Retinal pigment epithelial cell (primary cell): ENCODE measurements at regions not wholly inside any gene's neighbourhood (a gene's known extent, or its start where the extent isn't known, plus 50 kb on each side); places are given as distances from the start of the nearest gene placed in this dataset.

Experiments used
- DNase-seq: peaks from one replicate; pipeline ENCODE4 v3.0.0-alpha.2; 2010; ENCODE audit warnings: low read depth
- H3K4me3 ChIP-seq: 2 replicates; pipeline ENCODE4 v1.5.1; 2011; ENCODE audit warnings: mild to moderate bottlenecking, low read length, control low read depth, moderate library complexity
- CTCF ChIP-seq: conservative IDR thresholded peaks from 2 replicates; pipeline ENCODE4 v1.5.1; 2011; ENCODE audit warnings: low read depth, low read length, control low read depth, inconsistent platforms

DNA sequence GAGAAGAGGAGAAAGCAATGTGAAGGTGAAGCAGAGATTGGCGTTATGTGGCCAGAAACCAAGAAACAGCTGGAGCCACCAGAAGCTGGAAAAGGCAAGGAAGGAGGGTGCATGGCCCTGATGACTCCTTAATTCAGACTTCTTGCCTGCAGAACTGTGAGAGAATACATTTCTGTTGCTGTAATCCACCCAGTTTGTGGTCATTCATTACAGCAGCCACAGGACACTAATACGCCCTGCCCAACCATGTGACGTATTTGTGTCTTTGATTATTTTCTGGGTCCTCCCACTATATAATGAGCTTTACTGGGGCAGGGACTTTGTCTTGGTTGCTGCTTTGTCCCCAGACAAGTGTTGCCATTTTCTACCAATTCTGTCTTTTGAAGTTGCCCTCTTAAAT, 64.5 kb upstream of the MITF start:
- no peak overlapping the region for H3K4me3 ChIP-seq
- DNase-seq: no peak
- no peak for TF ChIP-seq CTCF

DNA sequence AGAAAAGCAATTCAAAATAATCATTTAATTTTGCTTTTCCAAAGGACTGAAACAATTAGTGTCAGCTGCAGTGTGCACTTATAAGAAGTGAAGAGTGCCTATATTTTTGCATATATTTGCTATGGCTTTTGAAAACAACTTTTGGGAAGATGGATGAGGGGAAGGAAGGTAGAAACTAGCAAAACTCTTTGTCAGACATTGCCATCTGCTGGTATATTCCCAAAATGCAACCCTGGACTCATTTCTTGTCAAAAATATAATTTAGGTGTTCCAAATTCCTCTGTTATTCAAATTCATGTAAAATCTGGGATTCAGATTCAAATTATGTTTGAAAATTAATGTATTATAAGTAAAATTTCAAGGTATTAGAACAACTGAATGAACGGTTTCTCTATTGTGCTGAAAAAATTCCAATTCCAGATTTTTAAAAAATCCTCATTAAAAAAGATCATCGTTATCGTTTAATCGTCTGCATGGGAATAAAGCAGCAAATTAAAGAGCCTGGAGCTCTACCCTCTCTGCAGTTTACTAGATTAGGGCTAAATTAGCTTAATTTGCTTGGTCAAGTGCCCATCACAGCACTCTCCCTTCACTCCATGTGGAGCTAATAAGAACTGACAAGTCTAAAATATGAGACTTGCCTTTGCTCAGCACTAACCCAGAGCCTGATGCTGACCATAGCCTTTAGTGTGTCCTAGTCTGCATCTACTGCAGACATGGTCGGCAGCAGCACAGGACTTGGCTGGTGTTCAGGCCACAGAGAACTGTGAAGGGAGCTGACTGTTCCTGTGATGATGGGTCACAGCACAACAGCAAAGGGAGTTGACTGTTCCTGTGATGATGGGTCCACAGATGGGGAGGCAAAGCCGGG, 67.9 kb upstream of the MITF start:
- no peak for DNase-seq
- H3K4me3 ChIP-seq: no peak overlapping the region
- peak; percentile 70 for TF ChIP-seq CTCF

DNA sequence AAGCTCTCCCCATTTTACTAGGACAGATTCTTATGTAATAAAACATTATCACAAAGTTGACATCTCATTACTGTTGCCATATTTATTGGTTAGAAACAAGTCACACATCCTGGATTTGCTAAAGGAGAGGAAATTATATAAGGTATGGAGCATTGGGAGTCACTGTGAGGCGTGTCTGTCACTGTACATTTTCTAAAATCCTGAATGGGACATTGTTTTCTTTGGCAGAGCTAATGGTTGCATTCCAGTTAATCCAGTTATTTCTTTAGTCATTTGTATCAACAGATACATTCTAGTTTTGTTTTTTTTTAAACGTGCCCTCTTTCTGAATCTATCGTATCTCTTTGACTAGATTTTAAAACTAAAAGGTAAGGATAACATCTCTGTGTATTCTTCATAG, 70.2 kb upstream of the MITF start:
- no peak for TF ChIP-seq CTCF
- DNase-seq: no peak
- H3K4me3 ChIP-seq: no peak overlapping the region

GRCh38 chr3:69665026-69665737, 74.1 kb upstream of the MITF start:
- TF ChIP-seq CTCF: no peak
- no peak overlapping the region for H3K4me3 ChIP-seq
- peak; percentile 52 for DNase-seq

DNA sequence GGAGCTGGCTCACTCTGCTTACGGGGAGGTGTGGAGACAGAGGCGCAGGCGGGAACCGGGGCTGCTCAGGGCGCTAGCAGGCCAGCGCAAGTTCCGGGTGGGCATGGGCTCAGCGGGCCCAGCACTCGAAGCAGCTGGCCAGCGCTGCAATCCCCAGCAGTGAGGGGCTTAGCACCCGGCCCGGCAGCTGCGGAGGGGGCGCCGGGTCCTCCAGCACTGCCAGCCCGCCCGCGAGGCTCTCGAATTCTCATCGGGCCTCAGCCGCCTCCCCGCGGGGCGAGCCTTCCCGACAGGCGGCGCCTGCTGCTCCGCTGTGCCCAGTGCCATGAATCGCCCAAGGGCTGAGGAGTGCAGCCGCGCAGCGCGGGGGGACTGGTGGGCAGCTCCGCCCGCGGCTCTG, 78.6 kb upstream of the MITF start:
- no peak overlapping the region for H3K4me3 ChIP-seq
- TF ChIP-seq CTCF: no peak
- DNase-seq: no peak

DNA sequence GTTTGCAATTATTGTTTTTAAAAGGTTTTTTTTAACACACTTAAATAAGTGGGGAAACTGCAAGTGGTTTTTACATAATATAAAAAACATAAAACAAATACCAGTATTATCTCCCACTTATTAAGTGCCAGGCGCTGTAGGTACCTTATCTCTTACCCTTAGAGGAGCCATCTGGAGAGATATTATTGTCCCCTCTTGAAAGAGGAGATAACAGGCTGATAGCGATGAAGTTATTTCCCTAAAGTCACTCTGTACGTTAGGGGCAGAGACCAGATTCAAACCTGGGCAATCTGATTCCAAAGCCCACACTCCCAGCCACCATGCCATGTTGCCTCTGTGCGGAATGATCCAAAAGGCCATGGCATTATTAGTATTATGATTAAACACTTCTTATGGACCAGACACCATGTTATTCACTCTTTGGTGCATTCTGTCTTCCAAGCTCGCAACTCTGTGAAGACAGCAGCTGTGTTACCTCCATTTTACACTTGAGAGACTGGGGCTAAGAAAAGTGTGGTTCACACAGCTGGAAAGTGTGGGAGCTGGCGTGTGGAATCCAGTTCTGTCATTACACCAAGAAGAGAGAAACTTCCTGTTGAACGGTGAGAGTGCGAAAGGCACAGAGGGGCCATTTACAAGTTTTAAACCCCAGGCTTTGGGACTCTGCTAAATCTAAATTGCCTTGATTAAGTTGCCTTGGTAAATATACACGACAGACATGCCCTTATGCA, 79.9 kb upstream of the MITF start:
- H3K4me3 ChIP-seq: no peak overlapping the region
- TF ChIP-seq CTCF: no peak
- DNase-seq: no peak
